ENCODE measurements at regions not wholly inside any gene's neighbourhood (a gene's known extent, or its start where the extent isn't known, plus 50 kb on each side); places are given as distances from the start of the nearest gene placed in this dataset.

- no peak overlapping the region for H3K4me3 ChIP-seq (ENCODE audit: low read depth, low read length)
- no peak for TF ChIP-seq CTCF (IDR thresholded peaks at IDR 0.05; ENCODE audit: borderline replicate concordance, insufficient read depth, low read depth, low read length)
Measured at GRCh38 chr3:84096188-84096587, 862.6 kb upstream of the CADM2 start.

- no peak overlapping the region for H3K4me3 ChIP-seq (ENCODE audit: low read depth, low read length)
- TF ChIP-seq CTCF (IDR thresholded peaks at IDR 0.05; ENCODE audit: borderline replicate concordance, insufficient read depth, low read depth, low read length), result no peak
Measured at GRCh38 chr3:84100861-84101260, 857.9 kb upstream of the CADM2 start.

GRCh38 chr3:84108442-84108971 lies 850.3 kb upstream of the CADM2 start:
- no peak overlapping the region for H3K4me3 ChIP-seq (ENCODE audit: low read depth, low read length)
- no peak for TF ChIP-seq CTCF (IDR thresholded peaks at IDR 0.05; ENCODE audit: borderline replicate concordance, insufficient read depth, low read depth, low read length)

GRCh38 chr3:84109911-84110310 lies 848.9 kb upstream of the CADM2 start:
- H3K4me3 ChIP-seq (ENCODE audit: low read depth, low read length), result no peak overlapping the region
- no peak for TF ChIP-seq CTCF (IDR thresholded peaks at IDR 0.05; ENCODE audit: borderline replicate concordance, insufficient read depth, low read depth, low read length)

GRCh38 chr3:84110787-84111186 lies 848.0 kb upstream of the CADM2 start:
- TF ChIP-seq CTCF (IDR thresholded peaks at IDR 0.05; ENCODE audit: borderline replicate concordance, insufficient read depth, low read depth, low read length), result no peak
- no peak overlapping the region for H3K4me3 ChIP-seq (ENCODE audit: low read depth, low read length)

- TF ChIP-seq CTCF (IDR thresholded peaks at IDR 0.05; ENCODE audit: borderline replicate concordance, insufficient read depth, low read depth, low read length), result no peak
- no peak overlapping the region for H3K4me3 ChIP-seq (ENCODE audit: low read depth, low read length)
Measured at GRCh38 chr3:84125201-84125721, 833.5 kb upstream of the CADM2 start.

- H3K4me3 ChIP-seq (ENCODE audit: low read depth, low read length), result no peak overlapping the region
- no peak for TF ChIP-seq CTCF (IDR thresholded peaks at IDR 0.05; ENCODE audit: borderline replicate concordance, insufficient read depth, low read depth, low read length)
Measured at GRCh38 chr3:84125760-84126159, 833.0 kb upstream of the CADM2 start.
